ENCODE measurements at regions not wholly inside any gene's neighbourhood (a gene's known extent, or its start where the extent isn't known, plus 50 kb on each side); places are given as distances from the start of the nearest gene placed in this dataset.
"Not testable (repeated sequence)": the region's sequence is repeated elsewhere in the genome, so short reads cannot be mapped to it uniquely, and the experiment has no call there.

- no peak for DNase-seq (ENCODE audit: low spot score)
These were observed 152.2 kb upstream of the OR4E1 start for GRCh38 chr14:21825845-21826244.

- DNase-seq (ENCODE audit: low spot score): peak; percentile 74
These were observed 151.6 kb upstream of the OR4E1 start for GRCh38 chr14:21825149-21825743.

GRCh38 chr14:21822109-21822508, 148.5 kb upstream of the OR4E1 start:
- DNase-seq (ENCODE audit: low spot score): no peak

GRCh38 chr14:21820631-21821030, 147.0 kb upstream of the OR4E1 start:
- no peak for DNase-seq (ENCODE audit: low spot score)

GRCh38 chr14:21819891-21820290, 146.3 kb upstream of the OR4E1 start:
- DNase-seq (ENCODE audit: low spot score): not testable (repeated sequence)

GRCh38 chr14:21817010-21817409, 143.4 kb upstream of the OR4E1 start:
- DNase-seq (ENCODE audit: low spot score): not testable (repeated sequence)

- DNase-seq (ENCODE audit: low spot score): no peak
These were observed 134.4 kb upstream of the OR4E1 start for GRCh38 chr14:21807975-21808374.

- no peak for DNase-seq (ENCODE audit: low spot score)
These were observed 131.4 kb upstream of the OR4E1 start for GRCh38 chr14:21804981-21805380.

GRCh38 chr14:21802441-21802840, 128.8 kb upstream of the OR4E1 start:
- DNase-seq (ENCODE audit: low spot score): no peak

- DNase-seq (ENCODE audit: low spot score): peak; percentile 12
These were observed 123.3 kb upstream of the OR4E1 start for GRCh38 chr14:21796916-21797315.

- no peak for DNase-seq (ENCODE audit: low spot score)
These were observed 121.8 kb upstream of the OR4E1 start for GRCh38 chr14:21795456-21795855.

- no peak for DNase-seq (ENCODE audit: low spot score)
These were observed 118.1 kb upstream of the OR4E1 start for GRCh38 chr14:21791749-21792148.

GRCh38 chr14:21788687-21789086, 115.1 kb upstream of the OR4E1 start:
- not testable (repeated sequence) for DNase-seq (ENCODE audit: low spot score)

GRCh38 chr14:21787242-21787641, 113.6 kb upstream of the OR4E1 start:
- not testable (repeated sequence) for DNase-seq (ENCODE audit: low spot score)

GRCh38 chr14:21781543-21781942, 107.9 kb upstream of the OR4E1 start:
- no peak for DNase-seq (ENCODE audit: low spot score)

- DNase-seq (ENCODE audit: low spot score): no peak
These were observed 106.9 kb upstream of the OR4E1 start for GRCh38 chr14:21780429-21781084.

- DNase-seq (ENCODE audit: low spot score): no peak
These were observed 98.1 kb upstream of the OR4E1 start for GRCh38 chr14:21771671-21772070.

- DNase-seq (ENCODE audit: low spot score): no peak
These were observed 95.2 kb upstream of the OR4E1 start for GRCh38 chr14:21768875-21769257.

GRCh38 chr14:21768116-21768874, 94.7 kb upstream of the OR4E1 start:
- DNase-seq (ENCODE audit: low spot score): peak; percentile 70

- DNase-seq (ENCODE audit: low spot score): not testable (repeated sequence)
These were observed 86.7 kb upstream of the OR4E1 start for GRCh38 chr14:21760360-21760759.

- no peak for DNase-seq (ENCODE audit: low spot score)
These were observed 75.8 kb upstream of the OR4E1 start for GRCh38 chr14:21749306-21749868.

- peak; percentile 55 for DNase-seq (ENCODE audit: low spot score)
These were observed 75.3 kb upstream of the OR4E1 start for GRCh38 chr14:21748869-21749303.
